Sigmoid colon (tissue), 6 donors: ENCODE measurements at regions not wholly inside any gene's neighbourhood (a gene's known extent, or its start where the extent isn't known, plus 50 kb on each side); places are given as distances from the start of the nearest gene placed in this dataset.

Experiments
- DNase-seq: peaks from one replicate; pipeline ENCODE4 v3.0.0-alpha.2; 2019
- H3K27ac ChIP-seq, 4 donors: fragments of 200-600 bp; sonication (generic); one replicate each; pipeline ENCODE4 v1.5.1; 2016 to 2019; ENCODE audit warnings: mild to moderate bottlenecking in 1 of 4
- H3K27me3 ChIP-seq, 3 donors: fragments of 200-600 bp; sonication (generic); one replicate each; pipeline ENCODE4 v1.5.1; 2019; ENCODE audit warnings: mild to moderate bottlenecking in 1 of 3
- H3K36me3 ChIP-seq, 4 donors: fragments of 200-600 bp; sonication (generic); one replicate each; pipeline ENCODE4 v1.5.1; 2016 to 2019
- H3K4me1 ChIP-seq, 4 donors: fragments of 200-600 bp; sonication (generic); one replicate each; pipeline ENCODE4 v1.5.1; 2017 to 2019
- H3K4me3 ChIP-seq, 4 donors: fragments of 200-600 bp; sonication (generic); one replicate each; pipeline ENCODE4 v1.5.1; 2017 to 2019; ENCODE audit warnings: mild to moderate bottlenecking in 2 of 4, moderate library complexity in 1 of 4
- H3K9me3 ChIP-seq, 4 donors: fragments of 200-600 bp in 3 of 4; sonication (generic) in 3 of 4; one replicate each; pipeline versions ENCODE4 v1.5.1 to v1.6.1; 2013 to 2019
- EP300 ChIP-seq, 4 donors: sonication (generic); formaldehyde crosslinking; IDR thresholded peaks; one replicate each; pipeline ENCODE4 v1.6.1; 2017; ENCODE audit warnings: antibody characterized with exemption in 4 of 4
- POLR2A ChIP-seq, 2 donors: fragments of 450-650 bp; IDR thresholded peaks; one replicate each; pipeline ENCODE4 v1.6.1; 2016; ENCODE audit warnings: antibody characterized with exemption in 2 of 2, mild to moderate bottlenecking in 2 of 2, moderate library complexity in 2 of 2
- POLR2AphosphoS5 ChIP-seq, 4 donors: sonication (generic); formaldehyde crosslinking; IDR thresholded peaks; one replicate each; pipeline ENCODE4 v1.6.1; 2017; ENCODE audit warnings: antibody characterized with exemption in 4 of 4
- WGBS, 2 donors: extraction: QIAGEN DNeasy Blood & Tissue Kit; methylation state at CpG; one replicate each; pipeline ENCODE4 v1.1.7; 2013; 5-methylcytosine and 5-hydroxymethylcytosine counted together
- intact Hi-C: fragments of 100-400 bp; cut with DNase I; formaldehyde crosslinking; loops from one replicate; pipeline ENCODE4 v1.15.1; 2023
- TF ChIP-seq, protein P1 (sequence below), 4 experiments: fragments of 450-650 bp in 3 of 4; fragments of 200-600 bp in 1 of 4; IDR thresholded peaks; one replicate each; pipeline ENCODE4 v1.5.1; 2016 to 2019; ENCODE audit warnings: antibody characterized with exemption in 4 of 4, mild to moderate bottlenecking in 3 of 4, moderate library complexity in 2 of 4
- donor health status: healthy with polysubstance abuse.
- donor health status: healthy.

DNA sequence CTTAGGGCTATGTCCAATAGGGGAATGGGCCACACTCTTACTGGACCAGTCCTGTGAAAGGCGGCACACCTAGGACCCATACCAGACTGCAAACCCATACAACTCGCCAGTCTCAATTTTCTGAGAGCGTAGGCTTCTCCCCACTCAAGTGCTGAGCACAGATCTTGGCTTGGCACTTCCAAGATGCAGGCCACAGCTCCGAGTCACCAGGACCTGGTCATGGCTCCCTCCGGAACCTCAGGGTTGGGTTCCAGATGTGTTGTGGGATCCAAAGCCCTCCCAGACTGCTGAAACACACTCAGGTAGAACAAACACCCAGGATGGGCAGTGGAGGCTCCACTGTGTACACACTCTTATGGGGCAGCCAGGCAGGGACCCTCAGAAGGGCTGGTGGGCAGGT is 103.3 kb downstream of the TMEM144 start:
- Histone ChIP-seq H3K4me3 (no peak overlapping the region), H3K36me3 (no peaks in the 10 kb centered on the region), H3K27me3 (no peaks in the 10 kb centered on the region), H3K4me1 (no peaks in the 10 kb centered on the region), H3K27ac (peak overlapping the region in 1 of 4 donors; percentile 44), H3K9me3 (peaks cover 0 to 1% (median 0%) of the 10 kb centered on the region in 4 donors)
- no peak for DNase-seq
- 78 to 87% methylated on average over 5 of the region's 5 CpGs for WGBS, 2 donors
- TF ChIP-seq POLR2A (IDR thresholded peaks at IDR 0.05) (no peak), POLR2AphosphoS5 (IDR thresholded peaks at IDR 0.05) (no peak), EP300 (IDR thresholded peaks at IDR 0.05) (no peak)
- TF ChIP-seq, protein P1, sequence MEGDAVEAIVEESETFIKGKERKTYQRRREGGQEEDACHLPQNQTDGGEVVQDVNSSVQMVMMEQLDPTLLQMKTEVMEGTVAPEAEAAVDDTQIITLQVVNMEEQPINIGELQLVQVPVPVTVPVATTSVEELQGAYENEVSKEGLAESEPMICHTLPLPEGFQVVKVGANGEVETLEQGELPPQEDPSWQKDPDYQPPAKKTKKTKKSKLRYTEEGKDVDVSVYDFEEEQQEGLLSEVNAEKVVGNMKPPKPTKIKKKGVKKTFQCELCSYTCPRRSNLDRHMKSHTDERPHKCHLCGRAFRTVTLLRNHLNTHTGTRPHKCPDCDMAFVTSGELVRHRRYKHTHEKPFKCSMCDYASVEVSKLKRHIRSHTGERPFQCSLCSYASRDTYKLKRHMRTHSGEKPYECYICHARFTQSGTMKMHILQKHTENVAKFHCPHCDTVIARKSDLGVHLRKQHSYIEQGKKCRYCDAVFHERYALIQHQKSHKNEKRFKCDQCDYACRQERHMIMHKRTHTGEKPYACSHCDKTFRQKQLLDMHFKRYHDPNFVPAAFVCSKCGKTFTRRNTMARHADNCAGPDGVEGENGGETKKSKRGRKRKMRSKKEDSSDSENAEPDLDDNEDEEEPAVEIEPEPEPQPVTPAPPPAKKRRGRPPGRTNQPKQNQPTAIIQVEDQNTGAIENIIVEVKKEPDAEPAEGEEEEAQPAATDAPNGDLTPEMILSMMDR (IDR thresholded peaks at IDR 0.05) = no peak
- intact Hi-C loops = no loop called here

DNA sequence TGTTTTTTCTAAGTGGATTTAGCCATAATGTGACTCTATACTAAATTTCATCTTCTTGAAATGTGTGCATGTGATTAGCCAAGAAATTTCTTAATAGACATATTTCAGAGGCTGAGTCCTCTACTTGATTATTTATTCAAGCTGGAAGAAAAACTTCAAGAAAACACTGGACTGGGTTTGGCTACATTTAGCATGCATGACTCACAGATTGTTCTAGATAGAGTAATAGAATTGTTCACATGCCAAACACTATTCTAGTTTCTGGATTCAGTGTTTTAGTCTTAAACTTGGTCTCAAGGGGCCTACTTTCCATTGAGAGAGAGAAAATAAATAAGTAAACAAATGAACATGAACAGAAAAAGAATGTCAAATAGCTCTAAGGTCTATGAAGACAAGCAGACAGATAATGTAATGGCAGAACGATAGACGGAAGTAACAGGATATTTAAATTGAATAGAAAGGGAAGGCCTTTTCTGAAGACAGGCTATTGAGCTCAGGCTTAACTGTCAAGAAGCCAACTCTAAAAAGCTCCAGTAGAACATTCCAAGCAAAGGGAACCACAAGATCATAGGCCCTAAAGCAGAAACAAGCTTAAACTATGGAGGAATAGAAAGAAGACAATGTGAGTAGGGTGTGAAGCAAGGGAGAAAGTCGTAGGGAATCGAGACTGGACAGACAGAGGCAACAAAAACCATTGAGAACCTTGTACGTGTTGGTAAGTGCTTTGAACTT is 104.6 kb downstream of the TMEM144 start:
- no peak for DNase-seq
- Histone ChIP-seq H3K27ac (peak overlapping the region in 3 of 4 donors; percentile 32 to 45 (median 40)), H3K27me3 (no peaks in the 10 kb centered on the region), H3K36me3 (no peaks in the 10 kb centered on the region), H3K9me3 (no peaks in the 10 kb centered on the region), H3K4me3 (no peak overlapping the region), H3K4me1 (no peaks in the 10 kb centered on the region)
- WGBS, 2 donors = 75 to 83% methylated on average over 5 of the region's 5 CpGs
- TF ChIP-seq POLR2A (IDR thresholded peaks at IDR 0.05) = no peak
- TF ChIP-seq POLR2AphosphoS5 (IDR thresholded peaks at IDR 0.05) = no peak
- no peak for TF ChIP-seq EP300 (IDR thresholded peaks at IDR 0.05)
- TF ChIP-seq, protein P1 (IDR thresholded peaks at IDR 0.05) = no peak
- intact Hi-C loops = no loop called here

DNA sequence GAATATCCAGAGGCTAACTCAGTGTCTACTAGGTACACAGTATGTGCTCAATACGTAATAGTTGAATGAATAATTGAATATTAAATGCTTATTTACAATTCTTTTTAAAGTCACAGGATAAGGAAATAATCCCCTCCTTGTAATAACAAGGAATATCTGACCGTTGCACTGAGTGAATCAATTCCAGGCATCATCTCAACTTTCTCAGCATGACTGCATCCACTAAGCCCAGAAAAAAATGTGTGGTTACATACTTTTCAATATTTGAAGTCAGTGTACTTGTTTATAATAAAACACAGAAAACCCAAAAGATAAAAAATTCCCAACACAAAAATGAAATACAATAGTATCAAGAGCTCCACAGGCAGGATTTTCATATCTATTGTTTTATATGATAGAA is 105.4 kb downstream of the TMEM144 start:
- peak overlapping the region in 1 of 4 donors; percentile 16 for H3K27ac ChIP-seq
- intact Hi-C loops = no loop called here

DNA sequence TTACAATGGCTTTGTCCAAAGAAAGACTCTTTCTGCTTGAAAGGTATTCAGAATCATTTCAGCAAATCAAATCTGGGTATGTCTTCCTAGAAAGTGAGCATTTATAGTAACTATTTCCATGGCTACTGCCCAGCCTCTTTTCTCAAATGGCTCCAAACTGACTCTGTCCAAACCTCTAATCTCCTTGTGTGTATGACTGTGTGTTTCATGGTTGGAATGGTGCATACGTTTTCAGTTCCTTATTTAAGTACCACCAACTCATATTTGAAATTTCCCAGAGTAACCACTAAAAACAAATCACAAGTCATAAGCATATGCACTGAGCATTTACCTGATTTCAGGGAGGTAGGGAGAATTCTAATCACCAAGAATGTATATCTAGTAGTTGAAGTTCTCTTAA is 106.0 kb downstream of the TMEM144 start:
- Histone ChIP-seq H3K4me1 (no peaks in the 10 kb centered on the region), H3K27ac (peak overlapping the region in 1 of 4 donors; percentile 16), H3K36me3 (no peaks in the 10 kb centered on the region), H3K27me3 (no peaks in the 10 kb centered on the region), H3K9me3 (no peaks in the 10 kb centered on the region), H3K4me3 (no peak overlapping the region)
- intact Hi-C loops = no loop called here
- 59 to 60% methylated on average over 1 of the region's 1 CpG for WGBS, 2 donors
- TF ChIP-seq POLR2A (IDR thresholded peaks at IDR 0.05) (no peak), EP300 (IDR thresholded peaks at IDR 0.05) (no peak)
- DNase-seq = no peak

More for the DNA sequence above, 105.4 kb downstream of the TMEM144 start:
- DNase-seq = no peak
- TF ChIP-seq POLR2AphosphoS5 (IDR thresholded peaks at IDR 0.05) (no peak), POLR2A (IDR thresholded peaks at IDR 0.05) (no peak), EP300 (IDR thresholded peaks at IDR 0.05) (no peak)
- TF ChIP-seq, protein P1 (IDR thresholded peaks at IDR 0.05) = no peak
- Histone ChIP-seq H3K36me3 (no peaks in the 10 kb centered on the region), H3K4me3 (no peak overlapping the region), H3K27me3 (no peaks in the 10 kb centered on the region), H3K9me3 (no peaks in the 10 kb centered on the region), H3K4me1 (no peaks in the 10 kb centered on the region)
- WGBS, 2 donors = 46 to 74% methylated on average over 2 of the region's 2 CpGs

DNA sequence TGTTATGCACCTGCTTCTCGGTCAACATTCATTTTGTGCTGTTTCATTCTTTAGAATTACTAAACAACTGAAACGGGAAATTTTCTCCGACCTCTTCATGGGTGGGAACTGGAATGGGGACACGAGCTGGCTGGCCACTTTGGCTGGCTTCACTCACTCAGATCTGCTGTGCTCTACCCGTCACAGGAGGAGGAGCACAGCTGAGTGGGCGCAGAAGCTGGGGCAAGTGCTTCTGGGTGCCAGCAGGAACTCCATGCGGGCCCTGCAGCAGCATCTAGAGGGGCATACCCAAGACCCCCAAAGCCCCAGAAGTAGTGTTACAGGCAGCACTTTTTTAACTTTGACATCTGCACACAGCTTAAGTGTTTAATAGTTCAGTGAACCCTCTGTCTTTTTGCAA is 109.6 kb downstream of the TMEM144 start:
- DNase-seq = no peak
- H3K27ac ChIP-seq = no peak overlapping the region
- H3K4me1 ChIP-seq = no peaks in the 10 kb centered on the region
- no peak overlapping the region for H3K4me3 ChIP-seq
- H3K27me3 ChIP-seq = no peaks in the 10 kb centered on the region
- WGBS, 2 donors = 83 to 86% methylated on average over 7 of the region's 7 CpGs
- no peak for TF ChIP-seq EP300 (IDR thresholded peaks at IDR 0.05)
- no peak for TF ChIP-seq POLR2AphosphoS5 (IDR thresholded peaks at IDR 0.05)
- TF ChIP-seq POLR2A (IDR thresholded peaks at IDR 0.05) = no peak
- TF ChIP-seq, protein P1 (IDR thresholded peaks at IDR 0.05) = no peak
- intact Hi-C loops = no loop called here
- H3K9me3 ChIP-seq = no peaks in the 10 kb centered on the region
- H3K36me3 ChIP-seq = no peaks in the 10 kb centered on the region
